Smooth muscle cell (in vitro differentiated cells): ENCODE measurements at regions not wholly inside any gene's neighbourhood (a gene's known extent, or its start where the extent isn't known, plus 50 kb on each side); places are given as distances from the start of the nearest gene placed in this dataset.

Experiments used
- DNase-seq: peaks from one replicate; lab custom pipeline; 2025; ENCODE audit not compliant: unreplicated experiment; lab: John Stamatoyannopoulos, UW
- H2AFZ ChIP-seq: fragments of 200-600 bp; sonication (generic); 2 replicates; pipeline ENCODE4 v1.6.0; 2016; ENCODE audit warnings: antibody characterized with exemption, low read depth, mild to moderate bottlenecking
- H3F3A ChIP-seq: fragments of 200-600 bp; sonication (generic); 2 replicates; pipeline ENCODE4 v1.6.0; 2017; ENCODE audit warnings: antibody characterized with exemption, low read depth
- H3K27ac ChIP-seq: fragments of 200-600 bp; sonication (generic); 2 replicates; pipeline ENCODE4 v1.5.1; 2016; ENCODE audit warnings: low read depth, mild to moderate bottlenecking
- H3K27me3 ChIP-seq: fragments of 200-600 bp; sonication (generic); 2 replicates; pipeline ENCODE4 v1.6.1; 2016; ENCODE audit warnings: low read depth, mild to moderate bottlenecking
- H3K36me3 ChIP-seq: fragments of 200-600 bp; sonication (generic); 2 replicates; pipeline ENCODE4 v1.5.1; 2016; ENCODE audit warnings: low read depth
- H3K4me1 ChIP-seq: fragments of 200-600 bp; sonication (generic); 2 replicates; pipeline ENCODE4 v1.5.1; 2016; ENCODE audit warnings: low read depth
- H3K4me2 ChIP-seq: fragments of 200-600 bp; sonication (generic); 2 replicates; pipeline ENCODE4 v1.6.0; 2016; ENCODE audit warnings: mild to moderate bottlenecking
- H3K4me3 ChIP-seq: fragments of 200-600 bp; sonication (generic); 2 replicates; pipeline ENCODE4 v1.5.1; 2016; ENCODE audit warnings: mild to moderate bottlenecking
- H3K79me2 ChIP-seq: fragments of 200-600 bp; sonication (generic); 2 replicates; pipeline ENCODE4 v1.6.0; 2016; ENCODE audit warnings: low read depth, mild to moderate bottlenecking
- H3K9ac ChIP-seq: fragments of 200-600 bp; sonication (generic); 2 replicates; pipeline ENCODE4 v1.6.0; 2016; ENCODE audit warnings: low read depth
- H3K9me3 ChIP-seq: fragments of 200-600 bp; sonication (generic); replicated peaks from 2 replicates; pipeline ENCODE4 v1.5.1; 2016; ENCODE audit warnings: low read depth
- H4K20me1 ChIP-seq: fragments of 200-600 bp; sonication (generic); 2 replicates; pipeline ENCODE4 v1.6.0; 2016; ENCODE audit warnings: low read depth
- CTCF ChIP-seq: fragments of 200-600 bp; sonication (generic); IDR thresholded peaks from 2 replicates; pipeline ENCODE4 v1.5.1; 2017; ENCODE audit warnings: borderline replicate concordance, mild to moderate bottlenecking, antibody characterized with exemption; ENCODE audit not compliant: insufficient read depth, poor library complexity, severe bottlenecking
- WGBS: methylation state at CpG from one replicate; pipeline ENCODE4 v1.1.7; 2016; ENCODE audit warnings: low lambda C conversion rate; 5-methylcytosine and 5-hydroxymethylcytosine counted together

- Histone ChIP-seq H3K4me2 (no peak overlapping the region), H3K4me1 (no peaks in the 10 kb centered on the region)
- TF ChIP-seq CTCF: no peak
These were observed 244.2 kb downstream of the GRXCR1 start for GRCh38 chr4:43136752-43137151.

GRCh38 chr4:43146198-43146597, 253.7 kb downstream of the GRXCR1 start:
- Histone ChIP-seq H3K4me3 (no peak overlapping the region), H3K4me1 (no peaks in the 10 kb centered on the region), H3K9me3 (no peaks in the 10 kb centered on the region), H4K20me1 (no peaks in the 10 kb centered on the region), H2AFZ (no peak overlapping the region), H3K9ac (no peak overlapping the region), H3K4me2 (no peak overlapping the region), H3K36me3 (no peaks in the 10 kb centered on the region), H3F3A (no peaks in the 10 kb centered on the region), H3K27me3 (no peaks in the 10 kb centered on the region), H3K27ac (no peak overlapping the region), H3K79me2 (no peaks in the 10 kb centered on the region)
- no peak for DNase-seq
- WGBS: 48% methylated on average over 3 of the region's 3 CpGs
- TF ChIP-seq CTCF: no peak

More at GRCh38 chr4:43136752-43137151, 244.2 kb downstream of the GRXCR1 start:
- Histone ChIP-seq H3K9ac (no peak overlapping the region), H3K79me2 (no peaks in the 10 kb centered on the region), H2AFZ (no peak overlapping the region), H4K20me1 (no peaks in the 10 kb centered on the region), H3K36me3 (no peaks in the 10 kb centered on the region), H3K9me3 (no peaks in the 10 kb centered on the region), H3K4me3 (no peak overlapping the region), H3K27me3 (no peaks in the 10 kb centered on the region), H3F3A (no peaks in the 10 kb centered on the region), H3K27ac (no peak overlapping the region)
- WGBS: 97% methylated on average over 1 of the region's 1 CpG
- no peak for DNase-seq

- no peak for TF ChIP-seq CTCF
- Histone ChIP-seq H3K4me3 (no peak overlapping the region), H3K4me1 (no peaks in the 10 kb centered on the region), H3K79me2 (no peaks in the 10 kb centered on the region), H3K9ac (no peak overlapping the region), H3K27ac (no peak overlapping the region), H2AFZ (no peak overlapping the region), H3K4me2 (no peak overlapping the region), H3K9me3 (no peaks in the 10 kb centered on the region), H4K20me1 (no peaks in the 10 kb centered on the region), H3F3A (no peaks in the 10 kb centered on the region), H3K36me3 (no peaks in the 10 kb centered on the region), H3K27me3 (no peaks in the 10 kb centered on the region)
- 87% methylated on average over 2 of the region's 2 CpGs for WGBS
- DNase-seq: no peak
These were observed 256.0 kb downstream of the GRXCR1 start for GRCh38 chr4:43148481-43148880.

GRCh38 chr4:43163101-43163792, 270.7 kb downstream of the GRXCR1 start:
- Histone ChIP-seq H3K4me1 (no peaks in the 10 kb centered on the region), H3K27me3 (no peaks in the 10 kb centered on the region), H3K9me3 (no peaks in the 10 kb centered on the region), H3K36me3 (no peaks in the 10 kb centered on the region), H3K4me3 (no peak overlapping the region), H4K20me1 (no peaks in the 10 kb centered on the region), H3K9ac (no peak overlapping the region), H2AFZ (no peak overlapping the region), H3K4me2 (no peak overlapping the region), H3K27ac (no peak overlapping the region), H3K79me2 (no peaks in the 10 kb centered on the region), H3F3A (no peaks in the 10 kb centered on the region)
- no peak for DNase-seq
- 78% methylated on average over 5 of the region's 5 CpGs for WGBS
- TF ChIP-seq CTCF: no peak
